Left ventricle myocardium superior (tissue), 1 donor: ENCODE measurements at regions not wholly inside any gene's neighbourhood (a gene's known extent, or its start where the extent isn't known, plus 50 kb on each side); places are given as distances from the start of the nearest gene placed in this dataset. TPM values are rescaled to one million over a fixed set of nuclear protein-coding genes. Genes with fewer than 3 reads are reported as not detected.

Source experiments
- microRNA-seq: library from miRNA; unstranded; fragments of <30 nt; microRNA quantifications from one replicate; pipeline ENCODE4 v1.2.0, GENCODE V29; 2020; ENCODE audit warnings: borderline number of aligned reads
- donor health status: DM: no; HTN: yes; CAD: no; lungs with severe emphysema.

Small RNA genes in the stretch of these regions (microRNA-seq; reads per million reads assigned to microRNA genes)
- not detected for gene MIR5100
